Neural progenitor cell (in vitro differentiated cells): ENCODE measurements at regions not wholly inside any gene's neighbourhood (a gene's known extent, or its start where the extent isn't known, plus 50 kb on each side); places are given as distances from the start of the nearest gene placed in this dataset.

Source experiments
- EZH2phosphoT487 ChIP-seq: fragments of 200-600 bp; sonication (generic); IDR thresholded peaks from 2 replicates; pipeline ENCODE4 v1.6.1; 2017; ENCODE audit warnings: antibody characterized with exemption
- TF ChIP-seq, protein P1 (sequence below): fragments of 200-600 bp; sonication (generic); IDR thresholded peaks from 2 replicates; pipeline ENCODE4 v1.5.1; 2017; ENCODE audit warnings: antibody characterized with exemption, mild to moderate bottlenecking

- TF ChIP-seq, protein P1, sequence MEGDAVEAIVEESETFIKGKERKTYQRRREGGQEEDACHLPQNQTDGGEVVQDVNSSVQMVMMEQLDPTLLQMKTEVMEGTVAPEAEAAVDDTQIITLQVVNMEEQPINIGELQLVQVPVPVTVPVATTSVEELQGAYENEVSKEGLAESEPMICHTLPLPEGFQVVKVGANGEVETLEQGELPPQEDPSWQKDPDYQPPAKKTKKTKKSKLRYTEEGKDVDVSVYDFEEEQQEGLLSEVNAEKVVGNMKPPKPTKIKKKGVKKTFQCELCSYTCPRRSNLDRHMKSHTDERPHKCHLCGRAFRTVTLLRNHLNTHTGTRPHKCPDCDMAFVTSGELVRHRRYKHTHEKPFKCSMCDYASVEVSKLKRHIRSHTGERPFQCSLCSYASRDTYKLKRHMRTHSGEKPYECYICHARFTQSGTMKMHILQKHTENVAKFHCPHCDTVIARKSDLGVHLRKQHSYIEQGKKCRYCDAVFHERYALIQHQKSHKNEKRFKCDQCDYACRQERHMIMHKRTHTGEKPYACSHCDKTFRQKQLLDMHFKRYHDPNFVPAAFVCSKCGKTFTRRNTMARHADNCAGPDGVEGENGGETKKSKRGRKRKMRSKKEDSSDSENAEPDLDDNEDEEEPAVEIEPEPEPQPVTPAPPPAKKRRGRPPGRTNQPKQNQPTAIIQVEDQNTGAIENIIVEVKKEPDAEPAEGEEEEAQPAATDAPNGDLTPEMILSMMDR = peak; percentile 47
- TF ChIP-seq EZH2phosphoT487 = no peak
These were observed 275.0 kb upstream of the SGCD start for GRCh38 chr5:156051972-156052371.
